Fibroblast of the aortic adventitia (primary cell): ENCODE measurements at regions not wholly inside any gene's neighbourhood (a gene's known extent, or its start where the extent isn't known, plus 50 kb on each side); places are given as distances from the start of the nearest gene placed in this dataset.

Experiments used
- DNase-seq: peaks from one replicate; pipeline ENCODE4 v3.0.0-alpha.2; 2010; ENCODE audit warnings: low read depth
- H3K4me3 ChIP-seq: 2 replicates; pipeline ENCODE4 v1.5.1; 2011; ENCODE audit warnings: low read depth, mild to moderate bottlenecking, control low read depth, low read length, moderate library complexity
- CTCF ChIP-seq: IDR thresholded peaks from 2 replicates; pipeline ENCODE4 v1.5.1; 2011; ENCODE audit warnings: mild to moderate bottlenecking, low read length, control low read depth, inconsistent platforms; ENCODE audit not compliant: insufficient read depth

- H3K4me3 ChIP-seq = no peak overlapping the region
- DNase-seq = peak; percentile 44
- no peak for TF ChIP-seq CTCF
These were observed 785.1 kb upstream of the ADGRL4 start for GRCh38 chr1:79791488-79792218.

GRCh38 chr1:79790950-79791349, 784.4 kb upstream of the ADGRL4 start:
- peak; percentile 59 for DNase-seq
- TF ChIP-seq CTCF = no peak

GRCh38 chr1:79787631-79788030, 781.1 kb upstream of the ADGRL4 start:
- no peak for DNase-seq
- no peak for TF ChIP-seq CTCF
- H3K4me3 ChIP-seq = no peak overlapping the region

More at GRCh38 chr1:79790950-79791349, 784.4 kb upstream of the ADGRL4 start:
- no peak overlapping the region for H3K4me3 ChIP-seq

GRCh38 chr1:79785964-79786363, 779.4 kb upstream of the ADGRL4 start:
- no peak overlapping the region for H3K4me3 ChIP-seq
- DNase-seq = no peak
- TF ChIP-seq CTCF = no peak

GRCh38 chr1:79785561-79785960, 779.0 kb upstream of the ADGRL4 start:
- H3K4me3 ChIP-seq = no peak overlapping the region
- DNase-seq = peak; percentile 5
- TF ChIP-seq CTCF = no peak

- DNase-seq = no peak
- TF ChIP-seq CTCF = no peak
- no peak overlapping the region for H3K4me3 ChIP-seq
These were observed 774.7 kb upstream of the ADGRL4 start for GRCh38 chr1:79781261-79781660.
